GM12874 (cell line): ENCODE measurements at regions not wholly inside any gene's neighbourhood (a gene's known extent, or its start where the extent isn't known, plus 50 kb on each side); places are given as distances from the start of the nearest gene placed in this dataset.

Experiments
- TF ChIP-seq, protein P1 (sequence below): IDR thresholded peaks from 2 replicates; pipeline ENCODE4 v1.5.1; 2011; ENCODE audit warnings: low read depth, mild to moderate bottlenecking, control low read depth, low read length, moderate library complexity; ENCODE audit not compliant: insufficient read depth

DNA sequence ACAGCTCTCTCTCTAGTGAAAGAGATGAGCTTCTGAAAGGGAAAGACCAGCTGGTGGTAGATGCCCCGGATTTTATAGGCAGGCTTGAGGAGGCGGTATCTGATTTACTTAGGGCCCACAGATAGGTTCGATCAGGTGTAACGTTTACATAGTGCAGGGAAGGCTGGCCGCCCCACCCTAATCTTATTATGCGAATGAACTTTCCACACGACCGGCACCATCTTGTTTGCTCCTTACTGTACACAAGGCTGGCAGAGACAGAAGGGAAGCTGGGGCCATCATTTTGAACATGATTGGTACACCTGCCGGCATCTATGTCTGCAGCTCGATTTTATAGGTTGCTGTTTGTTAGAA, 212.0 kb upstream of the JARID2 start:
- TF ChIP-seq, protein P1, sequence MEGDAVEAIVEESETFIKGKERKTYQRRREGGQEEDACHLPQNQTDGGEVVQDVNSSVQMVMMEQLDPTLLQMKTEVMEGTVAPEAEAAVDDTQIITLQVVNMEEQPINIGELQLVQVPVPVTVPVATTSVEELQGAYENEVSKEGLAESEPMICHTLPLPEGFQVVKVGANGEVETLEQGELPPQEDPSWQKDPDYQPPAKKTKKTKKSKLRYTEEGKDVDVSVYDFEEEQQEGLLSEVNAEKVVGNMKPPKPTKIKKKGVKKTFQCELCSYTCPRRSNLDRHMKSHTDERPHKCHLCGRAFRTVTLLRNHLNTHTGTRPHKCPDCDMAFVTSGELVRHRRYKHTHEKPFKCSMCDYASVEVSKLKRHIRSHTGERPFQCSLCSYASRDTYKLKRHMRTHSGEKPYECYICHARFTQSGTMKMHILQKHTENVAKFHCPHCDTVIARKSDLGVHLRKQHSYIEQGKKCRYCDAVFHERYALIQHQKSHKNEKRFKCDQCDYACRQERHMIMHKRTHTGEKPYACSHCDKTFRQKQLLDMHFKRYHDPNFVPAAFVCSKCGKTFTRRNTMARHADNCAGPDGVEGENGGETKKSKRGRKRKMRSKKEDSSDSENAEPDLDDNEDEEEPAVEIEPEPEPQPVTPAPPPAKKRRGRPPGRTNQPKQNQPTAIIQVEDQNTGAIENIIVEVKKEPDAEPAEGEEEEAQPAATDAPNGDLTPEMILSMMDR, result no peak

DNA sequence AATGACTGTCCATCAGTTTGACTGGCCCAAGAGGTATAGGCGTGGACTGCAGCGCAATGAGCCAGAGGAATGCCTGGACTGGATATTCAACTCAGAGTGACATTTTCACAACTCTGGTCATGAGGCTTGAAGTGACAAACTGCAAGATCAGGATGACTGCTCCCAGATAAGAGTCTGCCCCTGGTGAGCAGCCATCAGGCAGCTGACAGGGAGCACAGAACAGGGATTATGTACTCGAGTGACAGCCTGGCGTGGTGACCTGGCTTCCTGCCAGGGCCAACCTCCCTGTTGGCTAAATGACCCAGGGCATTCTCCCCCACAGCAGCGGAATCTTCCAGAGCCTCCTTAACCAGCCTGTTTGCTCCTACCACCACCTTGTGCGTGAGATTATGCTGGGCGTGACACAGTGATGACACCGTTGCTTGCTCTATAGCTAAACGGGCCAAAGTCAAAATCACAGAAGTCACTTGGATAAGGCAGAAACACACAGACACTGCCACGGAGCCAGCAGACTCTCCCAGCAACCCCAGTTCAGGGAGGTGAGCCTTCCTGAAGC, 209.1 kb upstream of the JARID2 start:
- TF ChIP-seq, protein P1, result no peak

DNA sequence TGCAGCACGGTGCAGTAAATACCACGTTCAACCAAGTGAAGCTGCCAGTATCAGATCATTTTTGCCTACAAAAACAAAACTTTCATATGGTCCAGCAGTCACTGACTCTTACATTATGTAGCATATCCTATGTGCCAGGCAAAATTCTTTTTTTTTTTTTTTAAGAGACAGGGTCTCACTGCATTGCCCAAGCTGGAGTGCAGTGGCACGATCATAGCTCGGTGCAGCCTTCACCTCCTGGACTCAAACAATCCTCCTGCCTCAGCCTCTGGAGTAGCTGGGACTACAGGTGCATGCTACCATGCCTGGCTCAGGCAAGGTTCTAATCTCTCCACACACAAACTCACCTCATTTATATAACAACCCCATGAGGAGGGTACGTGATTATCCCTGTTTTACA, 208.6 kb upstream of the JARID2 start:
- TF ChIP-seq, protein P1, result no peak

DNA sequence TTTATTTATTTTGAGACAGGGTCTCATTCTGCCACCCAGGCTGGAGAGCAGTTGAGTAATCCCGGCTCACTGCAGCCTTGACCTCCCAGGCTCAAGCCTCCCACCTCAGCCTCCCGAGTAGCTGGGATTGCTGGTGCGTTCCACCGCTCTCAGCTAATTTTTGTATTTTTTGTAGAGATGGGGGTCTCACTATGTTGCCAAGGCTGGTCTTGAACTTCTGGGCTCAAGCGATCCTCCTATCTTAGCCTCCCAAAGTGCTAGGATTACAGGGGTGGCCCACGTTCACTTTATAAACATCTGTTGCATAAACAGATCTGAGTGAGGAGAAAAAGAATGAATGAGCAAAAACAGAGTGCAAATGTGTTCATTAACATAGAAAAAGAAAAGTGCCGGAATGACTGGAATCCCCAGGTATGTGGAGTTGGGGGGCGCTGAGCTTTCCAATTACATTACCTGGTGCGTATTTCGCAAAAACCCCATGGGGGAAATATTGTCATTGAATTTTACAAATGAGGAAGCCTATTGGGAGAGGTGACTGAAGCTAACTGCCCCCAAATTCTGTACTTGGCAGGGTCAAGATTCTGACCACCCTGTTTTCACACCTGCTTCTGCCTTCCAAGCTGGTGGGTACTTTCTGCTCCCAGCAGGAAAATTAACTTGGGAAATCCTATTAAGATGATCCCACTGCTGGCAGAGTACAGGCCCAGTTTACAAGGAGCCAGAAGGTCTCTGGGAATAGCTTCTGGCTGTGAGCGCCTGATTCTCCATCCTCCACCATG, 207.7 kb upstream of the JARID2 start:
- TF ChIP-seq, protein P1, result no peak

DNA sequence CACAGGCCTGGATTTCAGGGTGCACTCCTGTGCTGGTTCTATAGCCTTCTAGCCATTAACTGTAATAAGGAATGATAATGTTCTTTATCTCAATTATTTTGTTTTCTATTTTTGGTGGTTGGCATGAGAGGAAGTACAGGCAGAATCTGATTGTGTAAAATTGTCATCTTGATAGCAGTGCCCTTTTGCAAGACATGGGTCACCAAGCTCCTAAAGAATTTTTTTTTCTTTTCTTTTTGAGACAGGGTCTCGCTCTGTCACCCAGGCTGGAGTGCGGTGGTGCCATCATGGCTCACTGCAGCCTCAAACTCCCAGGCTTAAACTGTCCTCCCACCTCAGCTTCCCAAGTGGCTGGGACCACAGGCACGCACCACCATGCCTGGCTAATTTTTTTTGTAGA, 206.7 kb upstream of the JARID2 start:
- TF ChIP-seq, protein P1, result no peak

DNA sequence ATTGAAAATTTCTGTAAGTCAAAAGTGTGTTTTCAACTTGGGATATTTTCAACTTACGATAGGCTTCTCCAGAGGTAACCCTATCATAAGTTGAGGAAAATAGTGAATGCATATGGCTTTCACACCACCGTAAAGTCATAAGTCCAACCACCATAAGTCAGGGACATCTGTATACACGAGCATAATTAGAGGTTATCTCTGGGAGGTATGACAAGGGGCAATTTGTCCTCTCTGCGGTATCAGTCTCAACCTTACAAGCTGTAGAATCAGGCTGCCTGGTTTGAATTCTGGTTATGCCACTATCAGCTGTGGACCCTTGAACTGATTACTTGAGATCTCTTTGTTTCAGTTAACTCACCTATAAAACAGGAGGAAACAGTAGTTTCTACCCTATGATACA, 202.9 kb upstream of the JARID2 start:
- TF ChIP-seq, protein P1, result no peak

DNA sequence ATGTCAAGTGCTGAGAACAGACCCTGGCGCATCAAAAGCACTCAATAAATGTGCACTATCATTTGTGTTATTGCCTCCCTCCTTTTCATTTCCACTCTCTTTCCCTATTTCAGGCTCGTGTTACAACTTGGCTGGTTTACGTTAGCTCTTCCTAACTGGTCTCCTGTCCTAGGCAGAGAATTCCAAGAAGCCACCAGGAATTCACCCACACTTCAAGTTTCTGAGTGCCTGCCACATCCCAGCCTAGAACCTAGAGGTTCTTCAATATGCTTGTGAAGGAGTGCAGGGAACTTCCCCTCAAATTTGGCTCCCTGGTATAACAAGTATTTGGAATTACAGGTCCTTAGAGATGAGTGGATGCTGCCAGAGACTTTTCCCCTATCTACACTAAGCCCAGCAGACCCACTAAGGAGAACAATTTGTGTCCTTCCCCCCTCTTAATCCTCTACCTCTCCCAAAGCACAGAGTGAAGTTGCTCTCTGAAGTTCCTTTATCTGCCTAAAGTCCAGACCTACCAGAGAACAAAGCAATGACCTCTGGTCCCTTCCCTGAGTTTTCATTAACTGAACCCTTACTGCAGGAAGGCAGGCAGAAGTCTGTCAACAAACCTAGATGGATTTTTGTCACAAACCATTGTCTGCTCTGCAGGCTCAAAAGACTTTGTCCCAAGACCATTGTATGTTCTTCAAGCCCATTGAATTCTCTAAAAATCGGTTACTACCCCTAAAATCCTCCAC, 201.6 kb upstream of the JARID2 start:
- TF ChIP-seq, protein P1, result no peak
